ENCODE measurements at regions not wholly inside any gene's neighbourhood (a gene's known extent, or its start where the extent isn't known, plus 50 kb on each side); places are given as distances from the start of the nearest gene placed in this dataset.

DNA sequence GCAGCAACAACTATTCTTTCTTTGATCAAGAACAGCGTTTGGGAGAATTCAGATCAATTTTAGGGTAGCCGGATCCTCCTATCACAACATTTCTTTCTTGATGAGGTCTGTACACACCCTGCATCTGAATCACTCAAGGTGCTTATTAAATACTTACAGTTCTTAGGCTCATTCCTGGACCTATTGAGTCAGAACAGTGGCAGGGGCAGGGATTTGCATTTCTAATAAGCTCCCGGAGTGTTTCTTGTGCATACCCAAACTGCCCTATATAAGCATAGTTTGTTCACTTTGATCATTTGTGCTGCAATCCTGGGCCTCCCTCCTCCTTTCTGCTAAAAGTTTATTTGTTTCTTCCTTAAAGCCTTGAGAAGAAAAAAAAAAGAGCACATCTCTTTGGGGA is 80.5 kb upstream of the RPH3A start:
- TF ChIP-seq, protein P1, sequence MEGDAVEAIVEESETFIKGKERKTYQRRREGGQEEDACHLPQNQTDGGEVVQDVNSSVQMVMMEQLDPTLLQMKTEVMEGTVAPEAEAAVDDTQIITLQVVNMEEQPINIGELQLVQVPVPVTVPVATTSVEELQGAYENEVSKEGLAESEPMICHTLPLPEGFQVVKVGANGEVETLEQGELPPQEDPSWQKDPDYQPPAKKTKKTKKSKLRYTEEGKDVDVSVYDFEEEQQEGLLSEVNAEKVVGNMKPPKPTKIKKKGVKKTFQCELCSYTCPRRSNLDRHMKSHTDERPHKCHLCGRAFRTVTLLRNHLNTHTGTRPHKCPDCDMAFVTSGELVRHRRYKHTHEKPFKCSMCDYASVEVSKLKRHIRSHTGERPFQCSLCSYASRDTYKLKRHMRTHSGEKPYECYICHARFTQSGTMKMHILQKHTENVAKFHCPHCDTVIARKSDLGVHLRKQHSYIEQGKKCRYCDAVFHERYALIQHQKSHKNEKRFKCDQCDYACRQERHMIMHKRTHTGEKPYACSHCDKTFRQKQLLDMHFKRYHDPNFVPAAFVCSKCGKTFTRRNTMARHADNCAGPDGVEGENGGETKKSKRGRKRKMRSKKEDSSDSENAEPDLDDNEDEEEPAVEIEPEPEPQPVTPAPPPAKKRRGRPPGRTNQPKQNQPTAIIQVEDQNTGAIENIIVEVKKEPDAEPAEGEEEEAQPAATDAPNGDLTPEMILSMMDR (conservative IDR thresholded peaks at IDR 0.05; ENCODE audit: low read depth, low read length): no peak
- TF ChIP-seq EZH2phosphoT487 (IDR thresholded peaks at IDR 0.05; ENCODE audit: borderline replicate concordance, low read length): no peak

Data from PC-3 (cell line).